ENCODE measurements at regions not wholly inside any gene's neighbourhood (a gene's known extent, or its start where the extent isn't known, plus 50 kb on each side); places are given as distances from the start of the nearest gene placed in this dataset.

DNA sequence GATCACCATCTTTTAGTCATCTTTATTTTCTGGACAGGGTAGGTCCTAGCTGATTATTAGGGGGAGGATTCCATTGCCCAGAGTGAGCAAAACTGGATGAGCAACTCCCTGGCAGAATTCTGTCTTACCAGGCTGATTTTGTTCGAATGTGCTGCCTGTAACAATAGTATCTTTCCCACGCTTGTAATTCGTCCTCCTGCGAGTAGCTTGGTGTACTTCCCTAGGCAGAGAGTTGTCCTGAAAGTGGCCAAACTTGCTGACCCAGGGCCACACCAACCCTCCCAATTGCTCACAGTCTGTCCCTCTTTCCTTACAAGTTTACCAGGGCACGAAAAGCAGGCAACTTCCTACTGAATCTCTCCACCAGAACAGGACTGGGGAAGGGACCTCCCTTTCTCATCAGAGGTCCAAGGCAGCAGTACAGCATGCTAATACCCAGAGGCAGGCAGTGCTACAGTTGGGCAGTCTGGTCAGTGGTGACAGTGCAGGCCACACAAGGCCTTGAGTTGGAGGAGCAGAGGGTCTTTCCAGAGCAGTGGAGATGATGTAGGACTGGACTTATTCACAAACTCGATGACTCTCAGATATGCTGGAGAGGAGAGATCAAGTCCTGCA is 67.8 kb upstream of the NLK start:
- Histone ChIP-seq H3K4me1 (ENCODE audit: control insufficient read depth in 4 of 4, insufficient read depth in 4 of 4, low read length in 3 of 4) (peaks cover 0 to 4% (median 0%) of the 10 kb centered on the region in 4 donors), H3K4me3 (ENCODE audit: low read depth in 1 of 3, low read length in 3 of 3) (no peak overlapping the region), H3K9ac (ENCODE audit: low read depth in 1 of 2, low read length in 2 of 2) (no peak overlapping the region), H3K27ac (ENCODE audit: low read depth in 1 of 2, low read length in 2 of 2) (no peak overlapping the region), H3K27me3 (ENCODE audit: control insufficient read depth in 4 of 4, insufficient read depth in 4 of 4, low read length in 3 of 4) (no peaks in the 10 kb centered on the region), H3K36me3 (ENCODE audit: control insufficient read depth in 4 of 4, insufficient read depth in 3 of 4, low read depth in 1 of 4, low read length in 3 of 4) (no peaks in the 10 kb centered on the region), H3K9me3 (ENCODE audit: control insufficient read depth in 4 of 4, low read length in 3 of 4) (no peaks in the 10 kb centered on the region)
- no peak for DNase-seq (ENCODE audit: low spot score)
- TF ChIP-seq FOXA1 (IDR thresholded peaks at IDR 0.05) (no peak), GABPA (IDR thresholded peaks at IDR 0.05 in 1 of 2, conservative IDR thresholded peaks at IDR 0.05 in 1 of 2) (no peak), EGR1 (IDR thresholded peaks at IDR 0.05; ENCODE audit: low read depth in 2 of 2) (no peak), HNF4G (IDR thresholded peaks at IDR 0.05) (no peak), HNF4A (conservative IDR thresholded peaks at IDR 0.05) (no peak), RAD21 (IDR thresholded peaks at IDR 0.05) (no peak), FOXA2 (IDR thresholded peaks at IDR 0.05) (no peak), YY1 (IDR thresholded peaks at IDR 0.05) (no peak), SP1 (IDR thresholded peaks at IDR 0.05) (no peak), JUND (IDR thresholded peaks at IDR 0.05) (no peak), RXRA (IDR thresholded peaks at IDR 0.05) (no peak), NR2F2 (IDR thresholded peaks at IDR 0.05) (no peak)
- TF ChIP-seq, protein P1, sequence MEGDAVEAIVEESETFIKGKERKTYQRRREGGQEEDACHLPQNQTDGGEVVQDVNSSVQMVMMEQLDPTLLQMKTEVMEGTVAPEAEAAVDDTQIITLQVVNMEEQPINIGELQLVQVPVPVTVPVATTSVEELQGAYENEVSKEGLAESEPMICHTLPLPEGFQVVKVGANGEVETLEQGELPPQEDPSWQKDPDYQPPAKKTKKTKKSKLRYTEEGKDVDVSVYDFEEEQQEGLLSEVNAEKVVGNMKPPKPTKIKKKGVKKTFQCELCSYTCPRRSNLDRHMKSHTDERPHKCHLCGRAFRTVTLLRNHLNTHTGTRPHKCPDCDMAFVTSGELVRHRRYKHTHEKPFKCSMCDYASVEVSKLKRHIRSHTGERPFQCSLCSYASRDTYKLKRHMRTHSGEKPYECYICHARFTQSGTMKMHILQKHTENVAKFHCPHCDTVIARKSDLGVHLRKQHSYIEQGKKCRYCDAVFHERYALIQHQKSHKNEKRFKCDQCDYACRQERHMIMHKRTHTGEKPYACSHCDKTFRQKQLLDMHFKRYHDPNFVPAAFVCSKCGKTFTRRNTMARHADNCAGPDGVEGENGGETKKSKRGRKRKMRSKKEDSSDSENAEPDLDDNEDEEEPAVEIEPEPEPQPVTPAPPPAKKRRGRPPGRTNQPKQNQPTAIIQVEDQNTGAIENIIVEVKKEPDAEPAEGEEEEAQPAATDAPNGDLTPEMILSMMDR (IDR thresholded peaks at IDR 0.05; ENCODE audit: low read depth, low read length, missing input control): no peak
- TF ChIP-seq, protein P2, sequence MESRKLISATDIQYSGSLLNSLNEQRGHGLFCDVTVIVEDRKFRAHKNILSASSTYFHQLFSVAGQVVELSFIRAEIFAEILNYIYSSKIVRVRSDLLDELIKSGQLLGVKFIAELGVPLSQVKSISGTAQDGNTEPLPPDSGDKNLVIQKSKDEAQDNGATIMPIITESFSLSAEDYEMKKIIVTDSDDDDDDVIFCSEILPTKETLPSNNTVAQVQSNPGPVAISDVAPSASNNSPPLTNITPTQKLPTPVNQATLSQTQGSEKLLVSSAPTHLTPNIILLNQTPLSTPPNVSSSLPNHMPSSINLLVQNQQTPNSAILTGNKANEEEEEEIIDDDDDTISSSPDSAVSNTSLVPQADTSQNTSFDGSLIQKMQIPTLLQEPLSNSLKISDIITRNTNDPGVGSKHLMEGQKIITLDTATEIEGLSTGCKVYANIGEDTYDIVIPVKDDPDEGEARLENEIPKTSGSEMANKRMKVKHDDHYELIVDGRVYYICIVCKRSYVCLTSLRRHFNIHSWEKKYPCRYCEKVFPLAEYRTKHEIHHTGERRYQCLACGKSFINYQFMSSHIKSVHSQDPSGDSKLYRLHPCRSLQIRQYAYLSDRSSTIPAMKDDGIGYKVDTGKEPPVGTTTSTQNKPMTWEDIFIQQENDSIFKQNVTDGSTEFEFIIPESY (IDR thresholded peaks at IDR 0.05): no peak
- TF ChIP-seq, protein P3, sequence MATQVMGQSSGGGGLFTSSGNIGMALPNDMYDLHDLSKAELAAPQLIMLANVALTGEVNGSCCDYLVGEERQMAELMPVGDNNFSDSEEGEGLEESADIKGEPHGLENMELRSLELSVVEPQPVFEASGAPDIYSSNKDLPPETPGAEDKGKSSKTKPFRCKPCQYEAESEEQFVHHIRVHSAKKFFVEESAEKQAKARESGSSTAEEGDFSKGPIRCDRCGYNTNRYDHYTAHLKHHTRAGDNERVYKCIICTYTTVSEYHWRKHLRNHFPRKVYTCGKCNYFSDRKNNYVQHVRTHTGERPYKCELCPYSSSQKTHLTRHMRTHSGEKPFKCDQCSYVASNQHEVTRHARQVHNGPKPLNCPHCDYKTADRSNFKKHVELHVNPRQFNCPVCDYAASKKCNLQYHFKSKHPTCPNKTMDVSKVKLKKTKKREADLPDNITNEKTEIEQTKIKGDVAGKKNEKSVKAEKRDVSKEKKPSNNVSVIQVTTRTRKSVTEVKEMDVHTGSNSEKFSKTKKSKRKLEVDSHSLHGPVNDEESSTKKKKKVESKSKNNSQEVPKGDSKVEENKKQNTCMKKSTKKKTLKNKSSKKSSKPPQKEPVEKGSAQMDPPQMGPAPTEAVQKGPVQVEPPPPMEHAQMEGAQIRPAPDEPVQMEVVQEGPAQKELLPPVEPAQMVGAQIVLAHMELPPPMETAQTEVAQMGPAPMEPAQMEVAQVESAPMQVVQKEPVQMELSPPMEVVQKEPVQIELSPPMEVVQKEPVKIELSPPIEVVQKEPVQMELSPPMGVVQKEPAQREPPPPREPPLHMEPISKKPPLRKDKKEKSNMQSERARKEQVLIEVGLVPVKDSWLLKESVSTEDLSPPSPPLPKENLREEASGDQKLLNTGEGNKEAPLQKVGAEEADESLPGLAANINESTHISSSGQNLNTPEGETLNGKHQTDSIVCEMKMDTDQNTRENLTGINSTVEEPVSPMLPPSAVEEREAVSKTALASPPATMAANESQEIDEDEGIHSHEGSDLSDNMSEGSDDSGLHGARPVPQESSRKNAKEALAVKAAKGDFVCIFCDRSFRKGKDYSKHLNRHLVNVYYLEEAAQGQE (IDR thresholded peaks at IDR 0.05): no peak
- TF ChIP-seq, protein P4, sequence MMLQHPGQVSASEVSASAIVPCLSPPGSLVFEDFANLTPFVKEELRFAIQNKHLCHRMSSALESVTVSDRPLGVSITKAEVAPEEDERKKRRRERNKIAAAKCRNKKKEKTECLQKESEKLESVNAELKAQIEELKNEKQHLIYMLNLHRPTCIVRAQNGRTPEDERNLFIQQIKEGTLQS (IDR thresholded peaks at IDR 0.05): no peak
- TF ChIP-seq, protein P5, sequence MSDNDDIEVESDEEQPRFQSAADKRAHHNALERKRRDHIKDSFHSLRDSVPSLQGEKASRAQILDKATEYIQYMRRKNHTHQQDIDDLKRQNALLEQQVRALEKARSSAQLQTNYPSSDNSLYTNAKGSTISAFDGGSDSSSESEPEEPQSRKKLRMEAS (IDR thresholded peaks at IDR 0.05): no peak
- 85% methylated on average over 6 of the region's 6 CpGs for WGBS
